SK-N-SH (cell line): ENCODE measurements at regions not wholly inside any gene's neighbourhood (a gene's known extent, or its start where the extent isn't known, plus 50 kb on each side); places are given as distances from the start of the nearest gene placed in this dataset.

ENCODE experiments used
- CTCF ChIP-seq: fragments of 200-600 bp; sonication (generic); IDR thresholded peaks from 2 replicates; pipeline ENCODE4 v1.6.1; 2017; ENCODE audit warnings: antibody characterized with exemption, mild to moderate bottlenecking, moderate library complexity
- EZH2phosphoT487 ChIP-seq: fragments of 200-600 bp; sonication (generic); IDR thresholded peaks from 2 replicates; pipeline ENCODE4 v1.6.1; 2017; ENCODE audit warnings: low read depth, mixed run types, mild to moderate bottlenecking, antibody characterized with exemption, moderate library complexity, borderline replicate concordance
- MAX ChIP-seq: IDR thresholded peaks from 2 replicates; pipeline ENCODE4 v1.4.0; 2012; ENCODE audit warnings: low read depth
- POLR2AphosphoS5 ChIP-seq: IDR thresholded peaks from 2 replicates; pipeline ENCODE4 v1.6.1; 2012; ENCODE audit warnings: low read depth, low read length
- RAD21 ChIP-seq: IDR thresholded peaks from 2 replicates; pipeline ENCODE4 v1.6.1; 2012; ENCODE audit warnings: mild to moderate bottlenecking, low read length
- SMC3 ChIP-seq: IDR thresholded peaks from 2 replicates; pipeline ENCODE4 v1.6.1; 2012; ENCODE audit warnings: low read depth, low read length, improper control_type of control experiment

GRCh38 chr7:153930696-153931095, 121.5 kb upstream of the DPP6 start:
- TF ChIP-seq CTCF, result no peak
- TF ChIP-seq POLR2AphosphoS5, result no peak
- no peak for TF ChIP-seq RAD21
- no peak for TF ChIP-seq EZH2phosphoT487
- TF ChIP-seq SMC3, result no peak
- TF ChIP-seq MAX, result no peak
